8988T (cell line): ENCODE measurements at regions not wholly inside any gene's neighbourhood (a gene's known extent, or its start where the extent isn't known, plus 50 kb on each side); places are given as distances from the start of the nearest gene placed in this dataset.

ENCODE experiments used
- DNase-seq: peaks from one replicate; pipeline ENCODE4 v3.0.0; 2011

- DNase-seq, result no peak
Measured at GRCh38 chr5:125106271-125106670, 359.8 kb upstream of the ZNF608 start.

- DNase-seq, result no peak
Measured at GRCh38 chr5:125106881-125107280, 360.4 kb upstream of the ZNF608 start.

- no peak for DNase-seq
Measured at GRCh38 chr5:125109293-125109692, 362.9 kb upstream of the ZNF608 start.

GRCh38 chr5:125109816-125110215 lies 363.4 kb upstream of the ZNF608 start:
- no peak for DNase-seq

GRCh38 chr5:125112196-125112595 lies 365.8 kb upstream of the ZNF608 start:
- no peak for DNase-seq

GRCh38 chr5:125113328-125113727 lies 366.9 kb upstream of the ZNF608 start:
- no peak for DNase-seq

- DNase-seq, result no peak
Measured at GRCh38 chr5:125115195-125115525, 368.7 kb upstream of the ZNF608 start.

- no peak for DNase-seq
Measured at GRCh38 chr5:125117566-125117965, 371.1 kb upstream of the ZNF608 start.

- no peak for DNase-seq
Measured at GRCh38 chr5:125120012-125120411, 373.6 kb upstream of the ZNF608 start.

GRCh38 chr5:125125031-125125823 lies 378.8 kb upstream of the ZNF608 start:
- DNase-seq, result no peak

- no peak for DNase-seq
Measured at GRCh38 chr5:125126050-125126449, 379.6 kb upstream of the ZNF608 start.

- no peak for DNase-seq
Measured at GRCh38 chr5:125129151-125129806, 382.8 kb upstream of the ZNF608 start.

- DNase-seq, result no peak
Measured at GRCh38 chr5:125130591-125130990, 384.2 kb upstream of the ZNF608 start.

GRCh38 chr5:125134216-125135081 lies 388.0 kb upstream of the ZNF608 start:
- no peak for DNase-seq

GRCh38 chr5:125137535-125137934 lies 391.1 kb upstream of the ZNF608 start:
- no peak for DNase-seq

- no peak for DNase-seq
Measured at GRCh38 chr5:125138266-125138665, 391.8 kb upstream of the ZNF608 start.

- no peak for DNase-seq
Measured at GRCh38 chr5:125139590-125139989, 393.2 kb upstream of the ZNF608 start.

- DNase-seq, result no peak
Measured at GRCh38 chr5:125140220-125140619, 393.8 kb upstream of the ZNF608 start.

- no peak for DNase-seq
Measured at GRCh38 chr5:125140855-125141254, 394.4 kb upstream of the ZNF608 start.

- DNase-seq, result no peak
Measured at GRCh38 chr5:125142458-125142857, 396.0 kb upstream of the ZNF608 start.

- no peak for DNase-seq
Measured at GRCh38 chr5:125143011-125143410, 396.6 kb upstream of the ZNF608 start.

- DNase-seq, result no peak
Measured at GRCh38 chr5:125148076-125148475, 401.6 kb upstream of the ZNF608 start.

GRCh38 chr5:125148706-125149105 lies 402.3 kb upstream of the ZNF608 start:
- DNase-seq, result no peak

GRCh38 chr5:125149110-125149509 lies 402.7 kb upstream of the ZNF608 start:
- no peak for DNase-seq
